ENCODE measurements at regions not wholly inside any gene's neighbourhood (a gene's known extent, or its start where the extent isn't known, plus 50 kb on each side); places are given as distances from the start of the nearest gene placed in this dataset.

GRCh38 chr9:100759215-100759614 lies 181.3 kb downstream of the CAVIN4 start:
- no peak overlapping the region for H3K4me3 ChIP-seq (ENCODE audit: low read length)
- no peaks in the 10 kb centered on the region for H3K36me3 ChIP-seq (replicated peaks; ENCODE audit: insufficient read depth, low read length)
- H3K4me2 ChIP-seq (ENCODE audit: low read depth, low read length) = no peak overlapping the region
- no peaks in the 10 kb centered on the region for H3K4me1 ChIP-seq (ENCODE audit: low read length)
- TF ChIP-seq EZH2 (optimal IDR thresholded peaks at IDR 0.05; ENCODE audit: low read depth, low read length) (no peak), CTCF (IDR thresholded peaks at IDR 0.05; ENCODE audit: low read length) (no peak), EZH2phosphoT487 (IDR thresholded peaks at IDR 0.05; ENCODE audit: low read length) (no peak)
- no peaks in the 10 kb centered on the region for H4K20me1 ChIP-seq (ENCODE audit: insufficient read depth, low read length)
- H3K9me3 ChIP-seq (replicated peaks; ENCODE audit: insufficient read depth, low read length) = no peaks in the 10 kb centered on the region
- H3K27me3 ChIP-seq (replicated peaks; ENCODE audit: insufficient read depth, low read length) = no peaks in the 10 kb centered on the region
- no peak for DNase-seq
- no peak overlapping the region for H3K9ac ChIP-seq (ENCODE audit: low read length)
- H3F3A ChIP-seq (ENCODE audit: insufficient read depth, low read length) = no peaks in the 10 kb centered on the region
- H3K9me2 ChIP-seq (replicated peaks; ENCODE audit: insufficient read depth, low read length) = no peaks in the 10 kb centered on the region
- no peak overlapping the region for H2AFZ ChIP-seq (ENCODE audit: low read length)
- H3K79me2 ChIP-seq (ENCODE audit: low read length) = no peaks in the 10 kb centered on the region
- no peak overlapping the region for H3K27ac ChIP-seq (ENCODE audit: low read length)

- Histone ChIP-seq H4K20me1 (ENCODE audit: insufficient read depth, low read length) (no peaks in the 10 kb centered on the region), H3K27ac (ENCODE audit: low read length) (no peak overlapping the region), H3K4me2 (ENCODE audit: low read depth, low read length) (no peak overlapping the region), H3F3A (ENCODE audit: insufficient read depth, low read length) (no peaks in the 10 kb centered on the region), H3K36me3 (replicated peaks; ENCODE audit: insufficient read depth, low read length) (no peaks in the 10 kb centered on the region), H3K4me1 (ENCODE audit: low read length) (no peaks in the 10 kb centered on the region), H3K9me2 (replicated peaks; ENCODE audit: insufficient read depth, low read length) (no peaks in the 10 kb centered on the region), H3K4me3 (ENCODE audit: low read length) (no peak overlapping the region), H3K79me2 (ENCODE audit: low read length) (no peaks in the 10 kb centered on the region), H3K9ac (ENCODE audit: low read length) (no peak overlapping the region), H2AFZ (ENCODE audit: low read length) (no peak overlapping the region), H3K27me3 (replicated peaks; ENCODE audit: insufficient read depth, low read length) (no peaks in the 10 kb centered on the region), H3K9me3 (replicated peaks; ENCODE audit: insufficient read depth, low read length) (no peaks in the 10 kb centered on the region)
- DNase-seq = no peak
- TF ChIP-seq EZH2 (optimal IDR thresholded peaks at IDR 0.05; ENCODE audit: low read depth, low read length) = no peak
- no peak for TF ChIP-seq CTCF (IDR thresholded peaks at IDR 0.05; ENCODE audit: low read length)
- TF ChIP-seq EZH2phosphoT487 (IDR thresholded peaks at IDR 0.05; ENCODE audit: low read length) = no peak
Measured at GRCh38 chr9:100761276-100761802, 183.5 kb downstream of the CAVIN4 start.

GRCh38 chr9:100774326-100774725 lies 196.4 kb downstream of the CAVIN4 start:
- TF ChIP-seq EZH2phosphoT487 (IDR thresholded peaks at IDR 0.05; ENCODE audit: low read length) (no peak), CTCF (IDR thresholded peaks at IDR 0.05; ENCODE audit: low read length) (no peak), EZH2 (optimal IDR thresholded peaks at IDR 0.05; ENCODE audit: low read depth, low read length) (no peak)
- H3F3A ChIP-seq (ENCODE audit: insufficient read depth, low read length) = no peaks in the 10 kb centered on the region
- H3K4me3 ChIP-seq (ENCODE audit: low read length) = no peak overlapping the region
- H3K4me2 ChIP-seq (ENCODE audit: low read depth, low read length) = no peak overlapping the region
- no peaks in the 10 kb centered on the region for H3K9me3 ChIP-seq (replicated peaks; ENCODE audit: insufficient read depth, low read length)
- no peak overlapping the region for H3K9ac ChIP-seq (ENCODE audit: low read length)
- H3K9me2 ChIP-seq (replicated peaks; ENCODE audit: insufficient read depth, low read length) = no peaks in the 10 kb centered on the region
- H3K27me3 ChIP-seq (replicated peaks; ENCODE audit: insufficient read depth, low read length) = no peaks in the 10 kb centered on the region
- H3K4me1 ChIP-seq (ENCODE audit: low read length) = no peaks in the 10 kb centered on the region
- no peaks in the 10 kb centered on the region for H4K20me1 ChIP-seq (ENCODE audit: insufficient read depth, low read length)
- no peaks in the 10 kb centered on the region for H3K36me3 ChIP-seq (replicated peaks; ENCODE audit: insufficient read depth, low read length)
- DNase-seq = no peak
- no peak overlapping the region for H3K27ac ChIP-seq (ENCODE audit: low read length)
- no peak overlapping the region for H2AFZ ChIP-seq (ENCODE audit: low read length)
- H3K79me2 ChIP-seq (ENCODE audit: low read length) = no peaks in the 10 kb centered on the region
